ENCODE measurements at regions not wholly inside any gene's neighbourhood (a gene's known extent, or its start where the extent isn't known, plus 50 kb on each side); places are given as distances from the start of the nearest gene placed in this dataset.
A peak's percentile ranks its signal among the peaks of the same experiment; 100 is the strongest.

DNA sequence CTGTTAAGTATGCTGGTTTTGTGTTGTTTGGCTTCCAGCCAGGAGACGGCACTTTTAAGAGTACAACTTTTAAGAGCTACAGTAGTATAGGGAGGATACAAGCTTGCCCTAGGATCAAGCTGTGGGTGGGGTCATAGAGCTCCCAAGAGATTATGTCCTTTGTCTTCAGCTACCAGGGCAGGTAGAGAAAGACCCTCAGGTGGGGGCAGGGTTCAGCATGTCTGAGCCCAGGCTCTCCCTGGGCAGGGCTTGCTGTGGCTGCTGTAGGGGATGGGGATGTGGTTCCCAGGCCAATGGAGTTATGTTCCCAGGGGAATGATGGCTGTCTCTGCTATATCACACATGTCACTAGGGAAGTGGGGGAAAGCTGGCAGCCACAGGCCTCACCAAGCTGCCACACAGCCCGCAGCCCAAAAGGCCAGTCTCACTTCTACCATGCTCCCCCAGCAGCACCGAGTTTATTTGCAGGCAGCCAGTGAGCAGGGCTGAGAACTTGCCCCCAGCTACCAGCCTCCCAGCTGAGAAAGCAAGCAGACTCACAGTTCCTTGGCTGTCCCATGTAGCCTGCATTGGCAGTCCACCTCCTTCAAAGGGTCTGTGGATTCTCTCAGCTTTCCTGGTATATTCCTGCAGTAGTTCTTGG lies 105.7 kb upstream of the ERBB4 start:
- Histone ChIP-seq H3K79me1 (ENCODE audit: insufficient read depth, low read depth, low read length, poor library complexity, severe bottlenecking) (no peaks in the 10 kb centered on the region), H2BK5ac (ENCODE audit: insufficient read length, low read length) (no peak overlapping the region), H3K9me3 (ENCODE audit: control insufficient read depth, low read depth, low read length) (no peaks in the 10 kb centered on the region), H3K4ac (ENCODE audit: low read depth, low read length) (no peak overlapping the region), H3K79me2 (ENCODE audit: insufficient read depth, low read length) (no peaks in the 10 kb centered on the region), H4K5ac (ENCODE audit: insufficient read length, low read depth, low read length) (no peak overlapping the region), H3K23ac (ENCODE audit: insufficient read length, low read depth, low read length) (no peak overlapping the region), H4K8ac (replicated peaks; ENCODE audit: insufficient read length, low read depth, low read length) (no peak overlapping the region), H4K20me1 (ENCODE audit: control insufficient read depth, insufficient read depth, insufficient read length) (no peaks in the 10 kb centered on the region), H3K27me3 (ENCODE audit: insufficient read depth, low read length) (no peaks in the 10 kb centered on the region), H3K56ac (ENCODE audit: insufficient read length, low read depth, low read length) (no peak overlapping the region), H2BK15ac (ENCODE audit: low read depth, low read length) (no peak overlapping the region), H3K18ac (ENCODE audit: insufficient read length, low read depth, low read length) (no peak overlapping the region), H2AFZ (ENCODE audit: low read length) (no peak overlapping the region), H3K9ac (ENCODE audit: extremely low read depth, insufficient read length, low read length) (no peak overlapping the region), H4K91ac (ENCODE audit: insufficient read length, low read depth, low read length) (no peak overlapping the region), H3K14ac (ENCODE audit: insufficient read depth, low read length) (no peak overlapping the region), H3K23me2 (ENCODE audit: insufficient read length, low read depth, low read length, poor library complexity, severe bottlenecking) (no peaks in the 10 kb centered on the region), H2BK12ac (ENCODE audit: insufficient read length, low read depth, low read length) (no peak overlapping the region), H2BK120ac (ENCODE audit: low read depth, low read length, poor library complexity, severe bottlenecking) (no peak overlapping the region), H2AK5ac (ENCODE audit: insufficient read length, low read length) (no peak overlapping the region), H2BK20ac (ENCODE audit: low read depth, low read length, poor library complexity, severe bottlenecking) (no peak overlapping the region), H3K4me1 (ENCODE audit: insufficient read depth, low read length) (no peaks in the 10 kb centered on the region), H3K4me2 (ENCODE audit: insufficient read depth, insufficient read length, low read length) (no peak overlapping the region), H3K27ac (ENCODE audit: insufficient read length, low read depth, low read length) (no peak overlapping the region), H3T11ph (ENCODE audit: low read length) (no peak overlapping the region)
- no peaks in the 10 kb centered on the region for H3K36me3 Mint-ChIP-seq (ENCODE audit: insufficient read depth in 1 of 3, low read depth in 3 of 3)
- H3K27me3 Mint-ChIP-seq (ENCODE audit: low read depth), result no peaks in the 10 kb centered on the region; the same call in 1 of the 2 replicates
- no CpG with 5 or more reads among the region's 3 CpGs for WGBS (ENCODE audit: extremely low coverage, insufficient read length, low lambda C conversion rate)
- no peaks in the 10 kb centered on the region for H3K9me3 Mint-ChIP-seq
- TF ChIP-seq, protein P1, sequence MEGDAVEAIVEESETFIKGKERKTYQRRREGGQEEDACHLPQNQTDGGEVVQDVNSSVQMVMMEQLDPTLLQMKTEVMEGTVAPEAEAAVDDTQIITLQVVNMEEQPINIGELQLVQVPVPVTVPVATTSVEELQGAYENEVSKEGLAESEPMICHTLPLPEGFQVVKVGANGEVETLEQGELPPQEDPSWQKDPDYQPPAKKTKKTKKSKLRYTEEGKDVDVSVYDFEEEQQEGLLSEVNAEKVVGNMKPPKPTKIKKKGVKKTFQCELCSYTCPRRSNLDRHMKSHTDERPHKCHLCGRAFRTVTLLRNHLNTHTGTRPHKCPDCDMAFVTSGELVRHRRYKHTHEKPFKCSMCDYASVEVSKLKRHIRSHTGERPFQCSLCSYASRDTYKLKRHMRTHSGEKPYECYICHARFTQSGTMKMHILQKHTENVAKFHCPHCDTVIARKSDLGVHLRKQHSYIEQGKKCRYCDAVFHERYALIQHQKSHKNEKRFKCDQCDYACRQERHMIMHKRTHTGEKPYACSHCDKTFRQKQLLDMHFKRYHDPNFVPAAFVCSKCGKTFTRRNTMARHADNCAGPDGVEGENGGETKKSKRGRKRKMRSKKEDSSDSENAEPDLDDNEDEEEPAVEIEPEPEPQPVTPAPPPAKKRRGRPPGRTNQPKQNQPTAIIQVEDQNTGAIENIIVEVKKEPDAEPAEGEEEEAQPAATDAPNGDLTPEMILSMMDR (conservative IDR thresholded peaks at IDR 0.05), result no peak
- DNase-seq, result no peak
- H3K4me1 Mint-ChIP-seq, result peaks cover 6 to 14% of the 10 kb centered on the region in 2 experiments
- peak overlapping the region in 1 of 3 experiments; percentile 41; a peak in 1 of 7 replicates for H3K27ac Mint-ChIP-seq
- no peak overlapping the region for H3K4me3 Mint-ChIP-seq
